ENCODE measurements at regions not wholly inside any gene's neighbourhood (a gene's known extent, or its start where the extent isn't known, plus 50 kb on each side); places are given as distances from the start of the nearest gene placed in this dataset.

GRCh38 chr15:94040541-94041248 is 190.7 kb upstream of the MCTP2 start:
- Histone ChIP-seq H2BK15ac (ENCODE audit: low read length) (no peak overlapping the region), H3K23ac (ENCODE audit: insufficient read length) (no peak overlapping the region), H3K9ac (replicated peaks in 1 of 4; ENCODE audit: extremely low read depth in 1 of 4, low read depth in 3 of 4, low read length in 3 of 4) (no peak overlapping the region), H3K9me3 (ENCODE audit: insufficient read depth in 2 of 2, low read depth in 1 of 2, low read length in 1 of 2) (no peaks in the 10 kb centered on the region), H2AK5ac (ENCODE audit: low read depth, low read length) (no peak overlapping the region), H3K27me3 (replicated peaks in 1 of 4; ENCODE audit: control insufficient read depth in 3 of 4, extremely low read depth in 1 of 4, insufficient read depth in 3 of 4, low read length in 3 of 4) (no peaks in the 10 kb centered on the region), H3K4ac (replicated peaks; ENCODE audit: insufficient read length, low read depth, low read length) (no peak overlapping the region), H3K4me3 (ENCODE audit: extremely low read depth in 1 of 4, insufficient read depth in 2 of 4, low read depth in 3 of 4, low read length in 4 of 4) (no peak overlapping the region), H4K8ac (ENCODE audit: extremely low read depth, insufficient read depth, low read length) (no peak overlapping the region), H3K79me2 (ENCODE audit: control insufficient read depth in 1 of 2, insufficient read depth in 2 of 2, low read length in 2 of 2) (no peaks in the 10 kb centered on the region), H4K5ac (ENCODE audit: insufficient read length, low read depth, low read length) (no peak overlapping the region), H2BK120ac (replicated peaks; ENCODE audit: low read depth, low read length) (no peak overlapping the region), H2BK5ac (ENCODE audit: low read depth, low read length) (no peak overlapping the region), H2BK12ac (ENCODE audit: low read depth, low read length) (no peak overlapping the region), H3K18ac (ENCODE audit: extremely low read depth, low read length) (no peak overlapping the region), H2AFZ (ENCODE audit: low read length) (no peak overlapping the region), H4K91ac (replicated peaks; ENCODE audit: insufficient read length, low read length) (no peak overlapping the region), H3K14ac (ENCODE audit: insufficient read length) (no peak overlapping the region), H3K27ac (ENCODE audit: low read depth, low read length) (no peak overlapping the region), H2BK20ac (ENCODE audit: low read length) (no peak overlapping the region), H3K4me1 (replicated peaks in 1 of 4; ENCODE audit: control insufficient read depth in 3 of 4, insufficient read depth in 4 of 4, low read length in 3 of 4) (no peaks in the 10 kb centered on the region), H3K79me1 (ENCODE audit: low read depth, low read length) (no peaks in the 10 kb centered on the region), H3K4me2 (ENCODE audit: insufficient read depth in 1 of 2, low read depth in 2 of 2, low read length in 2 of 2) (no peak overlapping the region), H3K36me3 (ENCODE audit: control insufficient read depth in 2 of 4, insufficient read depth in 4 of 4, low read length in 3 of 4) (no peaks in the 10 kb centered on the region), H4K20me1 (replicated peaks in 1 of 2; ENCODE audit: control insufficient read depth in 1 of 2, insufficient read depth in 2 of 2, low read length in 2 of 2) (no peaks in the 10 kb centered on the region), H3K56ac (replicated peaks; ENCODE audit: insufficient read length, low read depth, low read length) (no peak overlapping the region), H3K23me2 (ENCODE audit: low read depth, low read length) (no peaks in the 10 kb centered on the region)
- 91% methylated on average over 2 of the region's 2 CpGs; no CpG with 5 or more reads in 1 of the 2 experiments for whole genome bisulfite sequencing, 2 experiments (ENCODE audit: extremely low coverage in 1 of 2, insufficient coverage in 1 of 2, insufficient read length in 1 of 2, insufficient replicate concordance in 2 of 2, low coverage in 1 of 2, low lambda C conversion rate in 2 of 2, missing lambda C conversion rate in 1 of 2)
- TF ChIP-seq CTCF (IDR thresholded peaks at IDR 0.05; ENCODE audit: control extremely low read depth in 1 of 3, insufficient read depth in 1 of 3, low read depth in 1 of 3, low read length in 3 of 3) (no peak), TBP (IDR thresholded peaks at IDR 0.05; ENCODE audit: low read depth, low read length) (no peak), ATF3 (IDR thresholded peaks at IDR 0.05; ENCODE audit: insufficient read depth, low read depth, low read length) (no peak), CBX8 (IDR thresholded peaks at IDR 0.05; ENCODE audit: borderline replicate concordance, low read depth, low read length) (no peak), HDAC2 (IDR thresholded peaks at IDR 0.05; ENCODE audit: borderline replicate concordance in 1 of 2, low read depth in 2 of 2, low read length in 2 of 2) (no peak), SIRT6 (IDR thresholded peaks at IDR 0.05; ENCODE audit: low read length) (no peak), GABPA (IDR thresholded peaks at IDR 0.05; ENCODE audit: borderline replicate concordance, insufficient read depth, low read length) (no peak), NRF1 (IDR thresholded peaks at IDR 0.05; ENCODE audit: low read depth, low read length) (no peak)
- FAIRE-seq: no peak
- POLR2A ChIA-PET (ENCODE audit: partially characterized antibody): no interaction called here
- no peak for DNase-seq (ENCODE audit: low read depth in 1 of 2, low spot score in 2 of 2)
- CTCF ChIA-PET (ENCODE audit: partially characterized antibody): interaction anchor here (1.1 kb wide), 1 partner anchor 22 kb away, joined by 4 read pairs; no protein-coding TSS in a partner anchor

Data from H1 (cell line).